Osteoblast (primary cell): ENCODE measurements at regions not wholly inside any gene's neighbourhood (a gene's known extent, or its start where the extent isn't known, plus 50 kb on each side); places are given as distances from the start of the nearest gene placed in this dataset.
"Not testable (repeated sequence)": the region's sequence is repeated elsewhere in the genome, so short reads cannot be mapped to it uniquely, and the experiment has no call there.

Experiments
- DNase-seq: peaks from one replicate; pipeline ENCODE4 v3.0.0; 2011; ENCODE audit warnings: low spot score, mixed read lengths; ENCODE audit not compliant: insufficient read length; ENCODE audit errors: missing footprints
- H2AFZ ChIP-seq: 2 replicates; pipeline ENCODE4 v1.6.0; 2011; ENCODE audit warnings: mild to moderate bottlenecking, low read length
- H3K27ac ChIP-seq: 2 replicates; pipeline ENCODE4 v1.5.1; 2011; ENCODE audit warnings: mild to moderate bottlenecking, low read depth, low read length, moderate library complexity
- H3K27me3 ChIP-seq: 2 replicates; pipeline ENCODE4 v1.6.0; 2012; ENCODE audit warnings: mild to moderate bottlenecking, control low read depth, inconsistent platforms, low read length, moderate library complexity; ENCODE audit not compliant: insufficient read depth
- H3K36me3 ChIP-seq: 2 replicates; pipeline ENCODE4 v1.5.1; 2011; ENCODE audit warnings: mild to moderate bottlenecking, low read length, control low read depth, moderate library complexity; ENCODE audit not compliant: insufficient read depth
- H3K4me1 ChIP-seq: 2 replicates; pipeline ENCODE4 v1.5.1; 2011; ENCODE audit warnings: mild to moderate bottlenecking, low read length, control low read depth, moderate library complexity; ENCODE audit not compliant: insufficient read depth
- H3K4me2 ChIP-seq: 2 replicates; pipeline ENCODE4 v1.6.0; 2011; ENCODE audit warnings: mild to moderate bottlenecking, low read length; ENCODE audit not compliant: insufficient read depth
- H3K4me3 ChIP-seq: fragments of 200-600 bp; sonication (generic); 3 replicates; pipeline ENCODE4 v1.5.1; 2012; ENCODE audit warnings: mild to moderate bottlenecking, low read length, inconsistent platforms; ENCODE audit not compliant: insufficient read depth
- H3K79me2 ChIP-seq: 2 replicates; pipeline ENCODE4 v1.6.0; 2012; ENCODE audit warnings: mild to moderate bottlenecking, low read length, control low read depth, inconsistent platforms; ENCODE audit not compliant: insufficient read depth
- H3K9me3 ChIP-seq: 2 replicates; pipeline ENCODE4 v1.5.1; 2011; ENCODE audit warnings: low read depth, low read length, control low read depth
- H4K20me1 ChIP-seq: 2 replicates; pipeline ENCODE4 v1.6.0; 2012; ENCODE audit warnings: mild to moderate bottlenecking, low read length, control low read depth; ENCODE audit not compliant: insufficient read depth
- CTCF ChIP-seq: IDR thresholded peaks from 2 replicates; pipeline ENCODE4 v1.5.1; 2011; ENCODE audit warnings: mild to moderate bottlenecking, low read depth, low read length, moderate library complexity; ENCODE audit errors: extremely low read depth

- no peak overlapping the region for H2AFZ ChIP-seq
- no peak overlapping the region for H3K27ac ChIP-seq
- no peaks in the 10 kb centered on the region for H4K20me1 ChIP-seq
- no peaks in the 10 kb centered on the region for H3K27me3 ChIP-seq
- no peak overlapping the region for H3K4me2 ChIP-seq
- no peak for TF ChIP-seq CTCF
- no peaks in the 10 kb centered on the region for H3K36me3 ChIP-seq
- no peaks in the 10 kb centered on the region for H3K4me1 ChIP-seq
- no peak overlapping the region for H3K4me3 ChIP-seq
- DNase-seq = no peak
- no peaks in the 10 kb centered on the region for H3K9me3 ChIP-seq
- H3K79me2 ChIP-seq = no peaks in the 10 kb centered on the region
Observed at GRCh38 chr17:73910821-73911515, 266.7 kb upstream of the SDK2 start.

- TF ChIP-seq CTCF = no peak
- Histone ChIP-seq H3K9me3 (no peaks in the 10 kb centered on the region), H3K27ac (no peak overlapping the region), H3K4me1 (no peaks in the 10 kb centered on the region), H2AFZ (no peak overlapping the region), H3K36me3 (no peaks in the 10 kb centered on the region), H3K27me3 (no peaks in the 10 kb centered on the region), H3K4me2 (no peak overlapping the region), H4K20me1 (no peaks in the 10 kb centered on the region), H3K4me3 (no peak overlapping the region), H3K79me2 (no peaks in the 10 kb centered on the region)
- DNase-seq = no peak
Observed at GRCh38 chr17:73911726-73912372, 267.6 kb upstream of the SDK2 start.

- no peak for DNase-seq
- no peaks in the 10 kb centered on the region for H3K27me3 ChIP-seq
- no peaks in the 10 kb centered on the region for H3K36me3 ChIP-seq
- H2AFZ ChIP-seq = no peak overlapping the region
- no peaks in the 10 kb centered on the region for H3K9me3 ChIP-seq
- H4K20me1 ChIP-seq = no peaks in the 10 kb centered on the region
- no peak overlapping the region for H3K27ac ChIP-seq
- H3K4me1 ChIP-seq = no peaks in the 10 kb centered on the region
- no peak overlapping the region for H3K4me3 ChIP-seq
- no peaks in the 10 kb centered on the region for H3K79me2 ChIP-seq
- TF ChIP-seq CTCF = no peak
- H3K4me2 ChIP-seq = no peak overlapping the region
Observed at GRCh38 chr17:73912373-73912746, 268.1 kb upstream of the SDK2 start.

- Histone ChIP-seq H3K27me3 (no peaks in the 10 kb centered on the region), H3K79me2 (no peaks in the 10 kb centered on the region), H4K20me1 (no peaks in the 10 kb centered on the region), H3K4me1 (no peaks in the 10 kb centered on the region), H3K4me2 (no peak overlapping the region), H3K36me3 (no peaks in the 10 kb centered on the region), H3K4me3 (no peak overlapping the region), H3K9me3 (no peaks in the 10 kb centered on the region), H2AFZ (no peak overlapping the region), H3K27ac (no peak overlapping the region)
- no peak for TF ChIP-seq CTCF
- DNase-seq = no peak
Observed at GRCh38 chr17:73914536-73915274, 270.5 kb upstream of the SDK2 start.

GRCh38 chr17:73919033-73919432, 274.8 kb upstream of the SDK2 start:
- not testable (repeated sequence) for H3K36me3 ChIP-seq, H2AFZ ChIP-seq, H3K9me3 ChIP-seq, H3K27ac ChIP-seq, H3K27me3 ChIP-seq, H3K79me2 ChIP-seq, H3K4me1 ChIP-seq, DNase-seq, H3K4me3 ChIP-seq, H4K20me1 ChIP-seq, H3K4me2 ChIP-seq
